AG04449 (cell line): ENCODE measurements at regions not wholly inside any gene's neighbourhood (a gene's known extent, or its start where the extent isn't known, plus 50 kb on each side); places are given as distances from the start of the nearest gene placed in this dataset.
"Not testable (repeated sequence)": the region's sequence is repeated elsewhere in the genome, so short reads cannot be mapped to it uniquely, and the experiment has no call there.

Experiments
- CTCF ChIA-PET: fragments of 350-600 bp; formaldehyde crosslinking; extraction: SDS; loops from one replicate; lab custom pipeline; 2021; ENCODE audit warnings: antibody characterized with exemption; lab: Yijun Ruan, JAX
- POLR2A ChIA-PET: fragments of 400-600, 350-600 bp; formaldehyde crosslinking; extraction: SDS; loops from one replicate; lab custom pipeline; 2020; ENCODE audit warnings: antibody characterized with exemption, inconsistent platforms; lab: Yijun Ruan, JAX
- DNase-seq: peaks from one replicate; pipeline ENCODE4 v3.0.0-alpha.2; 2010; ENCODE audit warnings: low read depth, low spot score
- H3K4me3 ChIP-seq: 2 replicates; pipeline ENCODE4 v1.5.1; 2011; ENCODE audit warnings: low read depth, mild to moderate bottlenecking, control low read depth, low read length
- CTCF ChIP-seq: IDR thresholded peaks from one replicate; pipeline ENCODE4 v1.5.1; 2011; ENCODE audit warnings: mild to moderate bottlenecking, moderate library complexity, low read length, control low read depth, inconsistent platforms; ENCODE audit not compliant: insufficient read depth; ENCODE audit errors: missing control alignments

- no peak overlapping the region for H3K4me3 ChIP-seq
- CTCF ChIA-PET, result no interaction called here
- TF ChIP-seq CTCF, result no peak
- no peak for DNase-seq
- POLR2A ChIA-PET, result no interaction called here
Observed at GRCh38 chr14:41482861-41483260, 123.8 kb upstream of the LRFN5 start.

DNA sequence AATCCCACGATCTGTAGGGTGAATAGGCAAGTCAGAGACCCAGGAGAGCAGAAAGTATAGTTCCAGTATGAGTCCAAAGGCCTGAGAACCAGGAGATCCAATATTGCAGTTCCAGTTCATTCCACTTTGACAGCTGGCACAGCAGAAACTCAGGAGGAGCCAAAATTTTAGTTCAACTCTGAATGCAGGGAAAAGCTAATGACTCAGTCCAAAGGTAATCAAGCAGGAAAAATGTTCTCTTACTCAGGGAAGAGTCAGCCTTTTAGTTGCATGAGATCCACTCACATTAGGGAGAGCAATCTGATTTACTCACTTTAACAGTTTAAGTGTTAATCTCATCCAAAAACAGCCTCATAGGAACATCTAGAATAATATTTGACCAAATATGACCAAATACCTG is 130.2 kb upstream of the LRFN5 start:
- DNase-seq, result no peak
- ChIA-PET CTCF (no interaction called here), POLR2A (no interaction called here)
- no peak for TF ChIP-seq CTCF
- H3K4me3 ChIP-seq, result no peak overlapping the region

- POLR2A ChIA-PET, result no interaction called here
- no peak for DNase-seq
- no peak overlapping the region for H3K4me3 ChIP-seq
- CTCF ChIA-PET, result no interaction called here
- no peak for TF ChIP-seq CTCF
Observed at GRCh38 chr14:41461380-41461779, 145.3 kb upstream of the LRFN5 start.

- TF ChIP-seq CTCF, result no peak
- ChIA-PET POLR2A (no interaction called here), CTCF (no interaction called here)
- DNase-seq, result no peak
- H3K4me3 ChIP-seq, result no peak overlapping the region
Observed at GRCh38 chr14:41457393-41457792, 149.3 kb upstream of the LRFN5 start.

DNA sequence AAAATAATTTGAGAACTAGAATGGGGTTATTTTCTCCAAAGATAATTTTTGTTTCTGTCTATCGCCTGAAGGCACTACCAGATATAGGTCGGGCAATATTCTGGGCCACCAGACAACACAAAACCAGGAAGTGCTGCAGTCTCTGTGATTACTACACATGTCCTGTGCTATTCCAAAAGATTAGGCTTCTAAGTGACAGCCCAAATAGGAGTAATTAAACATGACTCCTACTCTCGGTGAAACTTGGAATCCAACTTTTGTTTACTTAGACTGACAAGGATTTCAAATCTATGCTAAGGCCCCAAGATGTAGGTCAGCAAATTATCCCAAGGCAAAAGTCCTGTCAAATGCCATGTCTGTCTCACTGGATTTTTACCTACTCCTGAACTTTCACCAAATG is 157.6 kb upstream of the LRFN5 start:
- DNase-seq, result no peak
- TF ChIP-seq CTCF, result no peak
- H3K4me3 ChIP-seq, result no peak overlapping the region
- ChIA-PET POLR2A (no interaction called here), CTCF (no interaction called here)

- no peak overlapping the region for H3K4me3 ChIP-seq
- DNase-seq, result no peak
- ChIA-PET CTCF (no interaction called here), POLR2A (no interaction called here)
- no peak for TF ChIP-seq CTCF
Observed at GRCh38 chr14:41446008-41446407, 160.7 kb upstream of the LRFN5 start.

DNA sequence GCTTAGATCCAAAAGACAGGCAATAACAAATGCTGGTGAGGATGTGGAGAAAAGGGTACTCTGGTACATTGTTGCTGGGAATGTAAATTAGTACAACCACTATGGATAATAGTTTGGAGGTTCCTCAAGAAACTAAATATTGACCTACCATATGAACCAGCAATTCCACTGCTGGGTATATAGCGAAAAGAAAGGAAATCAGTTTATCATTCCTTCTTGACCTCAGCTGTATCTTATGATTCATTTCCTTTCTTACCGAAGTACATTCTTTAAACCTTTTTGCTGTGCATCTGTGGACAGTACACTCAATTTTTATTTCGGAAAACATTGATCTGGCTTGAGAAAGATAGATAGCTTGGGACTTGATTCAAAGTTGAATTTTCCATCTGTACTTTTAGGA is 183.2 kb upstream of the LRFN5 start:
- TF ChIP-seq CTCF, result no peak
- ChIA-PET POLR2A (no interaction called here), CTCF (no interaction called here)
- H3K4me3 ChIP-seq, result no peak overlapping the region
- DNase-seq, result no peak

DNA sequence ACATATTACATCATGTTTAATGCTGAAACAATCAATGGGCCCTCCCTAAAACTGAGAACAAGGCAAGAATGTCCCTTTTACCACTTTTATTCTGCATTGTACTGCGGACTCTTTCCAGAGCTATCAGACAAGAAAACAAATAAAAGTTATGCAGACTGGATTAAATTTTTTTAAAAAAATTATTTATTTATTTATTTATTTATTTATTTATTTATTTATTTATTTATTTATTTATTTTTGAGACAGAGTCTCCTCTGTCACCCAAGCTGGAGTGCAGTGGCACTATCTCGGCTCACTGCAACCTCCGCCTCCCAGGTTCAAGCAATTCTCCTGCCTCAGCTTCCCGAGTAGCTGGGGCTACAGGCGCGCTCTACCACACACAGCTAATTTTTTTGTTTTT is 185.4 kb upstream of the LRFN5 start:
- POLR2A ChIA-PET, CTCF ChIA-PET: not testable (repeated sequence)

More for the DNA sequence above, 185.4 kb upstream of the LRFN5 start:
- DNase-seq, H3K4me3 ChIP-seq: not testable (repeated sequence)
